Neuronal stem cell (in vitro differentiated cells): ENCODE measurements at regions not wholly inside any gene's neighbourhood (a gene's known extent, or its start where the extent isn't known, plus 50 kb on each side); places are given as distances from the start of the nearest gene placed in this dataset.

ENCODE experiments used
- DNase-seq: peaks from one replicate; pipeline ENCODE4 v3.0.0-alpha.2; 2013; ENCODE audit warnings: low spot score
- H2AFZ ChIP-seq: one replicate; pipeline ENCODE4 v1.6.1; 2013; ENCODE audit warnings: mild to moderate bottlenecking, low read length, inconsistent platforms
- H2AK5ac ChIP-seq: 2 replicates; pipeline ENCODE4 v1.6.1; 2013; ENCODE audit warnings: low read depth, mild to moderate bottlenecking, inconsistent platforms, low read length, moderate library complexity, mixed read lengths
- H2BK120ac ChIP-seq: 2 replicates; pipeline ENCODE4 v1.6.1; 2013; ENCODE audit warnings: low read depth, mild to moderate bottlenecking, inconsistent platforms, low read length, moderate library complexity, mixed read lengths
- H2BK12ac ChIP-seq: one replicate; pipeline ENCODE4 v1.6.1; 2013; ENCODE audit warnings: low read length, inconsistent platforms
- H2BK15ac ChIP-seq: 2 replicates; pipeline ENCODE4 v1.6.1; 2013; ENCODE audit warnings: mild to moderate bottlenecking, low read length, inconsistent platforms, mixed read lengths
- H2BK5ac ChIP-seq: one replicate; pipeline ENCODE4 v1.6.1; 2013; ENCODE audit warnings: inconsistent platforms, mild to moderate bottlenecking, low read length, moderate library complexity
- H3K14ac ChIP-seq: one replicate; pipeline ENCODE4 v1.6.1; 2013; ENCODE audit warnings: low read length, inconsistent platforms
- H3K18ac ChIP-seq: 2 replicates; pipeline ENCODE4 v1.6.1; 2013; ENCODE audit warnings: low read length, inconsistent platforms
- H3K23ac ChIP-seq: 2 replicates; pipeline ENCODE4 v1.6.1; 2013; ENCODE audit warnings: low read depth, mild to moderate bottlenecking, mixed read lengths, low read length, inconsistent platforms; ENCODE audit not compliant: poor library complexity
- H3K27ac ChIP-seq: replicated peaks from 3 replicates; pipeline ENCODE4 v1.5.1; 2013; ENCODE audit warnings: low read length, inconsistent platforms
- H3K27me3 ChIP-seq, 3 experiments: 2 replicates each; pipeline ENCODE4 v1.6.1; 2013; ENCODE audit warnings: low read length in 3 of 3, mild to moderate bottlenecking in 2 of 3, inconsistent platforms in 1 of 3, low read depth in 1 of 3, mixed read lengths in 1 of 3, moderate library complexity in 1 of 3; ENCODE audit not compliant: control insufficient read depth in 3 of 3, insufficient read depth in 3 of 3
- H3K36me3 ChIP-seq, 2 donors: replicated peaks in 1 of 2; 2 replicates each; pipeline ENCODE4 v1.6.1; 2013; ENCODE audit warnings: low read length in 2 of 2; ENCODE audit not compliant: control insufficient read depth in 2 of 2, insufficient read depth in 2 of 2
- H3K4ac ChIP-seq: 2 replicates; pipeline ENCODE4 v1.6.1; 2013; ENCODE audit warnings: inconsistent platforms, mild to moderate bottlenecking, low read length, moderate library complexity
- H3K4me1 ChIP-seq, 2 donors: 1 replicate in 1 of 2; 2 replicates in 1 of 2; pipeline ENCODE4 v1.6.1; 2013; ENCODE audit warnings: low read length in 2 of 2, low read depth in 1 of 2; ENCODE audit not compliant: control insufficient read depth in 2 of 2, insufficient read depth in 1 of 2
- H3K4me2 ChIP-seq: one replicate; pipeline ENCODE4 v1.6.1; 2013; ENCODE audit warnings: mild to moderate bottlenecking, low read length, inconsistent platforms; ENCODE audit not compliant: insufficient read depth, poor library complexity, severe bottlenecking
- H3K4me3 ChIP-seq, 2 donors: 2 replicates each; pipeline ENCODE4 v1.5.1; 2013; ENCODE audit warnings: low read length in 2 of 2, mild to moderate bottlenecking in 2 of 2, inconsistent platforms in 1 of 2, moderate library complexity in 1 of 2
- H3K79me1 ChIP-seq: one replicate; pipeline ENCODE4 v1.6.1; 2013; ENCODE audit warnings: low read depth, mild to moderate bottlenecking, inconsistent platforms, low read length, moderate library complexity
- H3K9ac ChIP-seq: one replicate; pipeline ENCODE4 v1.6.1; 2013; ENCODE audit warnings: mild to moderate bottlenecking, low read depth, low read length, inconsistent platforms; ENCODE audit not compliant: poor library complexity
- H3K9me3 ChIP-seq, 2 donors: replicated peaks in 1 of 2; 2 replicates each; pipeline versions ENCODE3 to v1.6.1; 2013; ENCODE audit warnings: low read length in 2 of 2, mild to moderate bottlenecking in 2 of 2, inconsistent platforms in 1 of 2, low read depth in 1 of 2, mixed read lengths in 1 of 2, moderate library complexity in 1 of 2; ENCODE audit not compliant: control insufficient read depth in 2 of 2, insufficient read depth in 1 of 2
- H4K8ac ChIP-seq: one replicate; pipeline ENCODE4 v1.6.1; 2013; ENCODE audit warnings: low read depth, mild to moderate bottlenecking, inconsistent platforms, low read length, moderate library complexity
- H4K91ac ChIP-seq: one replicate; pipeline ENCODE4 v1.6.1; 2013; ENCODE audit warnings: low read length, low read depth, mild to moderate bottlenecking, inconsistent platforms; ENCODE audit not compliant: poor library complexity
- WGBS, 2 donors: extraction: QIAGEN DNeasy Blood & Tissue Kit; methylation state at CpG; one replicate each; pipeline ENCODE4 v1.1.7; 2013; ENCODE audit warnings: missing lambda C conversion rate in 2 of 2, mixed read lengths in 1 of 2; ENCODE audit not compliant: insufficient read length in 2 of 2, insufficient replicate concordance in 1 of 2; ENCODE audit errors: extremely low coverage in 2 of 2; 5-methylcytosine and 5-hydroxymethylcytosine counted together

- Histone ChIP-seq H3K36me3 (no peaks in the 10 kb centered on the region), H3K79me1 (no peaks in the 10 kb centered on the region), H2AK5ac (no peak overlapping the region), H2BK5ac (no peak overlapping the region), H2AFZ (no peak overlapping the region), H2BK120ac (no peak overlapping the region), H3K14ac (no peak overlapping the region), H3K4me2 (no peak overlapping the region), H4K91ac (no peak overlapping the region), H3K4me3 (no peak overlapping the region), H2BK12ac (no peak overlapping the region), H2BK15ac (no peak overlapping the region), H3K4ac (no peak overlapping the region), H3K9me3 (no peaks in the 10 kb centered on the region), H4K8ac (no peak overlapping the region), H3K18ac (no peak overlapping the region), H3K9ac (no peak overlapping the region), H3K27me3 (peaks cover 0 to 2% (median 0%) of the 10 kb centered on the region in 3 experiments), H3K27ac (no peak overlapping the region), H3K23ac (no peak overlapping the region), H3K4me1 (no peaks in the 10 kb centered on the region)
- no peak for DNase-seq
- WGBS, 2 donors, result no CpG with 5 or more reads among the region's 1 CpG
These were observed 162.0 kb upstream of the MC4R start for GRCh38 chr18:60534538-60534937.

- no peak overlapping the region for H3K23ac ChIP-seq
- no peak overlapping the region for H4K91ac ChIP-seq
- H3K4me1 ChIP-seq, result no peaks in the 10 kb centered on the region
- H2BK5ac ChIP-seq, result no peak overlapping the region
- no peak overlapping the region for H3K4me2 ChIP-seq
- H2BK120ac ChIP-seq, result no peak overlapping the region
- no peak overlapping the region for H3K14ac ChIP-seq
- H2BK15ac ChIP-seq, result no peak overlapping the region
- no peaks in the 10 kb centered on the region for H3K9me3 ChIP-seq
- no peak overlapping the region for H2BK12ac ChIP-seq
- H4K8ac ChIP-seq, result no peak overlapping the region
- no peak overlapping the region for H3K27ac ChIP-seq
- DNase-seq, result no peak
- no peak overlapping the region for H3K4me3 ChIP-seq
- WGBS, 2 donors, result no CpG with 5 or more reads among the region's 1 CpG
- H3K36me3 ChIP-seq, result no peaks in the 10 kb centered on the region
- no peak overlapping the region for H3K18ac ChIP-seq
- H3K9ac ChIP-seq, result no peak overlapping the region
- H3K4ac ChIP-seq, result no peak overlapping the region
- peaks cover 0 to 2% (median 0%) of the 10 kb centered on the region in 3 experiments for H3K27me3 ChIP-seq
- H3K79me1 ChIP-seq, result no peaks in the 10 kb centered on the region
- H2AFZ ChIP-seq, result no peak overlapping the region
- H2AK5ac ChIP-seq, result no peak overlapping the region
These were observed 164.5 kb upstream of the MC4R start for GRCh38 chr18:60537074-60537473.

- no peak overlapping the region for H4K8ac ChIP-seq
- no peak overlapping the region for H3K27ac ChIP-seq
- no peak overlapping the region for H3K23ac ChIP-seq
- H3K9ac ChIP-seq, result no peak overlapping the region
- H2AFZ ChIP-seq, result no peak overlapping the region
- H3K9me3 ChIP-seq, result no peaks in the 10 kb centered on the region
- no peaks in the 10 kb centered on the region for H3K79me1 ChIP-seq
- no peak overlapping the region for H3K4me3 ChIP-seq
- H3K14ac ChIP-seq, result no peak overlapping the region
- no peak overlapping the region for H3K4me2 ChIP-seq
- DNase-seq, result no peak
- no peak overlapping the region for H3K4ac ChIP-seq
- WGBS, 2 donors, result no CpG with 5 or more reads among the region's 2 CpGs
- H2BK15ac ChIP-seq, result no peak overlapping the region
- H4K91ac ChIP-seq, result no peak overlapping the region
- H2BK5ac ChIP-seq, result no peak overlapping the region
- H2BK12ac ChIP-seq, result no peak overlapping the region
- H2BK120ac ChIP-seq, result no peak overlapping the region
- no peaks in the 10 kb centered on the region for H3K4me1 ChIP-seq
- no peak overlapping the region for H2AK5ac ChIP-seq
- no peaks in the 10 kb centered on the region for H3K27me3 ChIP-seq
- no peaks in the 10 kb centered on the region for H3K36me3 ChIP-seq
- no peak overlapping the region for H3K18ac ChIP-seq
These were observed 166.3 kb upstream of the MC4R start for GRCh38 chr18:60538891-60539290.

- H3K4me2 ChIP-seq, result no peak overlapping the region
- H2BK15ac ChIP-seq, result no peak overlapping the region
- no peak overlapping the region for H2BK120ac ChIP-seq
- no peak overlapping the region for H3K4ac ChIP-seq
- H3K36me3 ChIP-seq, result no peaks in the 10 kb centered on the region
- no peak overlapping the region for H2BK12ac ChIP-seq
- H2AFZ ChIP-seq, result no peak overlapping the region
- no peak overlapping the region for H3K23ac ChIP-seq
- H3K79me1 ChIP-seq, result no peaks in the 10 kb centered on the region
- no peak overlapping the region for H3K18ac ChIP-seq
- H3K4me1 ChIP-seq, result no peaks in the 10 kb centered on the region
- DNase-seq, result no peak
- no peaks in the 10 kb centered on the region for H3K27me3 ChIP-seq
- H3K9ac ChIP-seq, result no peak overlapping the region
- no peak overlapping the region for H3K27ac ChIP-seq
- H3K4me3 ChIP-seq, result no peak overlapping the region
- no peak overlapping the region for H4K91ac ChIP-seq
- no peak overlapping the region for H2AK5ac ChIP-seq
- H3K9me3 ChIP-seq, result no peaks in the 10 kb centered on the region
- no peak overlapping the region for H3K14ac ChIP-seq
- no peak overlapping the region for H2BK5ac ChIP-seq
- no peak overlapping the region for H4K8ac ChIP-seq
These were observed 169.1 kb upstream of the MC4R start for GRCh38 chr18:60541661-60542060.
